Cardiac muscle cell (in vitro differentiated cells and primary cell): ENCODE measurements at regions not wholly inside any gene's neighbourhood (a gene's known extent, or its start where the extent isn't known, plus 50 kb on each side); places are given as distances from the start of the nearest gene placed in this dataset.

Source experiments
- DNase-seq, 2 donors: peaks; one replicate each; pipeline versions ENCODE4 v3.0.0 to v3.0.0-alpha.2; 2010 to 2017; ENCODE audit warnings: low read depth in 1 of 2, low spot score in 1 of 2
- H3K27ac ChIP-seq: fragments of 200-600 bp; sonication (generic); 2 replicates; pipeline ENCODE4 v1.5.1; 2016
- H3K27me3 ChIP-seq: fragments of 200-600 bp; sonication (generic); 2 replicates; pipeline ENCODE4 v1.6.0; 2016; ENCODE audit warnings: control low read depth
- H3K36me3 ChIP-seq: fragments of 200-600 bp; sonication (generic); 2 replicates; pipeline ENCODE4 v1.5.1; 2016; ENCODE audit warnings: control low read depth
- H3K4me1 ChIP-seq: fragments of 200-600 bp; sonication (generic); 2 replicates; pipeline ENCODE4 v1.8.1; 2017; ENCODE audit warnings: low read depth, mild to moderate bottlenecking, mixed run types
- H3K4me3 ChIP-seq: fragments of 200-600 bp; sonication (generic); 2 replicates; pipeline ENCODE4 v1.5.1; 2016; ENCODE audit warnings: mild to moderate bottlenecking
- H3K9me3 ChIP-seq: fragments of 200-600 bp; sonication (generic); 2 replicates; pipeline ENCODE4 v1.5.1; 2017; ENCODE audit warnings: low read depth, mild to moderate bottlenecking, control low read depth
- CTCF ChIP-seq: IDR thresholded peaks from 2 replicates; pipeline ENCODE4 v1.5.1; 2012; ENCODE audit warnings: low read depth, mild to moderate bottlenecking, low read length

- Histone ChIP-seq H3K4me1 (no peaks in the 10 kb centered on the region), H3K27ac (no peak overlapping the region), H3K4me3 (no peak overlapping the region), H3K36me3 (no peaks in the 10 kb centered on the region), H3K27me3 (no peaks in the 10 kb centered on the region), H3K9me3 (no peaks in the 10 kb centered on the region)
- no peak for DNase-seq
- no peak for TF ChIP-seq CTCF
Measured at GRCh38 chr14:36083317-36083716, 93.2 kb downstream of the PTCSC3 start.

GRCh38 chr14:36078080-36078479 lies 98.4 kb downstream of the PTCSC3 start:
- Histone ChIP-seq H3K36me3 (no peaks in the 10 kb centered on the region), H3K27me3 (no peaks in the 10 kb centered on the region), H3K27ac (no peak overlapping the region), H3K4me3 (no peak overlapping the region), H3K9me3 (no peaks in the 10 kb centered on the region), H3K4me1 (no peaks in the 10 kb centered on the region)
- no peak for TF ChIP-seq CTCF
- DNase-seq = no peak

GRCh38 chr14:36076197-36076596 lies 100.3 kb downstream of the PTCSC3 start:
- Histone ChIP-seq H3K9me3 (no peaks in the 10 kb centered on the region), H3K4me1 (no peaks in the 10 kb centered on the region), H3K36me3 (no peaks in the 10 kb centered on the region), H3K27ac (no peak overlapping the region), H3K27me3 (no peaks in the 10 kb centered on the region), H3K4me3 (no peak overlapping the region)
- DNase-seq = no peak
- TF ChIP-seq CTCF = no peak

GRCh38 chr14:36075203-36075602 lies 101.3 kb downstream of the PTCSC3 start:
- no peaks in the 10 kb centered on the region for H3K4me1 ChIP-seq
- no peaks in the 10 kb centered on the region for H3K27me3 ChIP-seq
- no peak for TF ChIP-seq CTCF
- no peak overlapping the region for H3K27ac ChIP-seq
- no peak for DNase-seq
- H3K9me3 ChIP-seq = no peaks in the 10 kb centered on the region
- H3K4me3 ChIP-seq = no peak overlapping the region
- no peaks in the 10 kb centered on the region for H3K36me3 ChIP-seq

- no peaks in the 10 kb centered on the region for H3K9me3 ChIP-seq
Measured at GRCh38 chr14:36070720-36071043, 105.8 kb downstream of the PTCSC3 start.

More at GRCh38 chr14:36070720-36071043, 105.8 kb downstream of the PTCSC3 start:
- Histone ChIP-seq H3K27me3 (peaks cover 5% of the 10 kb centered on the region), H3K27ac (no peak overlapping the region), H3K36me3 (no peaks in the 10 kb centered on the region), H3K4me3 (no peak overlapping the region), H3K4me1 (no peaks in the 10 kb centered on the region)
- TF ChIP-seq CTCF = no peak
- DNase-seq = no peak
